Nephron progenitor cell (in vitro differentiated cells): ENCODE measurements at regions not wholly inside any gene's neighbourhood (a gene's known extent, or its start where the extent isn't known, plus 50 kb on each side); places are given as distances from the start of the nearest gene placed in this dataset.

Experiments
- DNase-seq: peaks from one replicate; pipeline ENCODE4 v3.0.0; 2021
- H3K27ac Mint-ChIP-seq: 2 replicates; pipeline ENCODE4 v1.8.0; 2021; ENCODE audit warnings: mild to moderate bottlenecking, moderate library complexity, mixed read lengths
- H3K27me3 Mint-ChIP-seq: 2 replicates; pipeline ENCODE4 v1.8.0; 2021; ENCODE audit warnings: mild to moderate bottlenecking, low read depth, mixed read lengths; ENCODE audit not compliant: poor library complexity
- H3K36me3 Mint-ChIP-seq: 2 replicates; pipeline ENCODE4 v1.8.0; 2021; ENCODE audit warnings: low read depth, mixed read lengths
- H3K4me1 Mint-ChIP-seq: 2 replicates; pipeline ENCODE4 v1.8.0; 2021; ENCODE audit warnings: mixed read lengths
- H3K4me3 Mint-ChIP-seq: 2 replicates; pipeline ENCODE4 v1.8.0; 2021; ENCODE audit warnings: mild to moderate bottlenecking, moderate library complexity, mixed read lengths
- H3K9me3 Mint-ChIP-seq: 2 replicates; pipeline ENCODE4 v1.8.0; 2021; ENCODE audit warnings: mild to moderate bottlenecking, moderate library complexity, mixed read lengths
- TF ChIP-seq, protein P1 (sequence below): fragments of 200-600 bp; sonication (generic); IDR thresholded peaks from 2 replicates; pipeline ENCODE4 v1.5.0; 2021; ENCODE audit warnings: antibody characterized with exemption

DNA sequence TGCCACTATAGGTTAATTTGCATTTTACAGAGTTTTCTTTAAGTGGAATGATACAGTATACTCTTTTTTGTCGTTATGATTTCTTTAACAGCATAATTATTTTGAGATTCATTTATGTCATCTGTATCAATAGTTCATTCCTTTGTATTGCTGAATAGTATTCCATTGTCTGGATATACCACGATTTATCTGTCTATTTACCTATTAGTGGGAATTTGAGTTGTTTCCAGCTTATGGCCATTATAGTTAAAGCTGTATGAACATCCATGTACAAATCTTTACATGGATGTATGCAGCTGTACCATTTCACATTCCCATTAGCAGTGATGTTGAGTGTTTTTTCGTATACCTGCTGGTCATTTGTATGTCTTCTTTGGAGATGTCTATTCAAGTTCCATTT, 163.9 kb downstream of the ETNK1 start:
- Mint-ChIP-seq H3K4me1 (no peaks in the 10 kb centered on the region), H3K27ac (no peak overlapping the region), H3K4me3 (no peak overlapping the region), H3K27me3 (peaks cover 3% of the 10 kb centered on the region), H3K9me3 (peaks cover 8% of the 10 kb centered on the region), H3K36me3 (no peaks in the 10 kb centered on the region)
- TF ChIP-seq, protein P1, sequence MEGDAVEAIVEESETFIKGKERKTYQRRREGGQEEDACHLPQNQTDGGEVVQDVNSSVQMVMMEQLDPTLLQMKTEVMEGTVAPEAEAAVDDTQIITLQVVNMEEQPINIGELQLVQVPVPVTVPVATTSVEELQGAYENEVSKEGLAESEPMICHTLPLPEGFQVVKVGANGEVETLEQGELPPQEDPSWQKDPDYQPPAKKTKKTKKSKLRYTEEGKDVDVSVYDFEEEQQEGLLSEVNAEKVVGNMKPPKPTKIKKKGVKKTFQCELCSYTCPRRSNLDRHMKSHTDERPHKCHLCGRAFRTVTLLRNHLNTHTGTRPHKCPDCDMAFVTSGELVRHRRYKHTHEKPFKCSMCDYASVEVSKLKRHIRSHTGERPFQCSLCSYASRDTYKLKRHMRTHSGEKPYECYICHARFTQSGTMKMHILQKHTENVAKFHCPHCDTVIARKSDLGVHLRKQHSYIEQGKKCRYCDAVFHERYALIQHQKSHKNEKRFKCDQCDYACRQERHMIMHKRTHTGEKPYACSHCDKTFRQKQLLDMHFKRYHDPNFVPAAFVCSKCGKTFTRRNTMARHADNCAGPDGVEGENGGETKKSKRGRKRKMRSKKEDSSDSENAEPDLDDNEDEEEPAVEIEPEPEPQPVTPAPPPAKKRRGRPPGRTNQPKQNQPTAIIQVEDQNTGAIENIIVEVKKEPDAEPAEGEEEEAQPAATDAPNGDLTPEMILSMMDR, result no peak
- DNase-seq, result no peak

DNA sequence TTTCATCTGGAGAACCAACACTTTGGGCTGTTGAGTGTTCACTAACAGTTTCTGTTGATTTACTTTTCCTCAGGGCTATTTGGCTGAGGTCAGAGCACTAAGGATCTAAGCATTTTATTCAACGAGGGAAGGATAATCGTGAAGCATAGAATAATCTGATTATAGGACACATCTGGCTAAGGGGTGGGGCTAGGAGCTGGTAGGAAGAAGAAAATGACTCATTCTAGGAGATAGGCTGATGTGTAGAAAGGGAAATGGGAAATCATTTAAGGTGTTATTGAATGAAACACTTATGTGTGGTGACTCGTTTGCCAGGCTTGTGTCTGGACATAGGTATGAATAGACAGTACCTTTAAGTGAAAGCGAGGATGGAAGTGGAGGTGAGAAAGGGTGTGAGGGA, 167.2 kb downstream of the ETNK1 start:
- no peak for DNase-seq
- TF ChIP-seq, protein P1, result no peak
- peaks cover 3% of the 10 kb centered on the region for H3K27me3 Mint-ChIP-seq
- peaks cover 3% of the 10 kb centered on the region for H3K4me1 Mint-ChIP-seq
- H3K36me3 Mint-ChIP-seq, result no peaks in the 10 kb centered on the region
- H3K4me3 Mint-ChIP-seq, result no peak overlapping the region
- H3K9me3 Mint-ChIP-seq, result peaks cover 8% of the 10 kb centered on the region
- no peak overlapping the region for H3K27ac Mint-ChIP-seq

DNA sequence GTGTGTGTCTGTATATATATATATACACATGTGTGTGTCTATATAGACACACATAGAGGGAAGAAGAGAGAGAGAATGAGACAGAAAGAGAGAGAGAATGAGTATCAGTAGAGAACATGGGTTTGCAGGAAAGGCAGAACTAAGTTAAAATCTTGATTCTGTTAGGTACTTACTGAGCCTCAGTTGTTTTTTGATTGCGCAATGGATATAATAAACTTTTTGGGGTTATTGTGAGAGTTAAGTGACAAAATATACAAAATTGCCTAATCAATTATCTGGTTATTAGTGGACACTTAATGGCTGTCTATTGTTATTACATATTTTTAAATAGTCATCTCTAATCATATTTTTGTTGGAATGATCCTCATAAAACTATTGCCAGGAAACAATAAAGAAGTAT, 169.0 kb downstream of the ETNK1 start:
- H3K4me3 Mint-ChIP-seq, result no peak overlapping the region
- TF ChIP-seq, protein P1, result no peak
- no peak overlapping the region for H3K27ac Mint-ChIP-seq
- H3K36me3 Mint-ChIP-seq, result no peaks in the 10 kb centered on the region
- no peak for DNase-seq
- peaks cover 4% of the 10 kb centered on the region for H3K9me3 Mint-ChIP-seq
- no peaks in the 10 kb centered on the region for H3K27me3 Mint-ChIP-seq
- peaks cover 7% of the 10 kb centered on the region for H3K4me1 Mint-ChIP-seq

DNA sequence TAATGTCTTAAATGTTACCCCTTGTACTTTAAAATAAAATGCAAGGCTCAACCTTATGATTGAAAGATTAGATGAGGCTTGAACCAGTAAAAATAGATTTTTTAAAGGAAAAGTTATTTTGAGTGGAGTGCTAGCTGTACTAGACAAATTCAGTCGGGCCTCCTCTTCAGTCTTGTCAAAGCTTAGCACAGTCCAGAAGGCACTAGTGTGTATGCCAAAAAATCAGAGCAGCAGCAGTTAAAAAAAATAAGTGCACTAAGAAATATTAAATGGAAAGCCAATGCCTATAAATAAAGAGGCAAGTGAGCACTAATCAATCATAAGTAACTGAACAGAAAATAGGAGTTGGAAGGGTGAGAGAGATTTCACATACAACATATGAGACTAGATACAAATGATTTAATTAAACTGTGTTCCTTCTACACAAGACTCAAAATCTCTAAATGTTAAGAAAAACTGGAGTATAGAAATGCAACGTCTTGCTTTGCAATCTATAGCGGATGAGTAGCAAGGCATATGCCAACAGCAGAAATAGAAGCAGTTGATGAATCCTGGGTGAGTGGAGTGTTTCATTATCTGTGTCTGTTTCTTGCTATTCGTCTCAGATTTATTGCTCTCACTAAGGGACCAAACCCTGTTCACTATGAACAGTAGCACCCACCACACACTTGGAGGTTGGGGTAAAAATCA, 172.1 kb downstream of the ETNK1 start:
- H3K27me3 Mint-ChIP-seq, result no peaks in the 10 kb centered on the region
- H3K4me3 Mint-ChIP-seq, result no peak overlapping the region
- no peak for DNase-seq
- TF ChIP-seq, protein P1, result no peak
- H3K4me1 Mint-ChIP-seq, result peaks cover 7% of the 10 kb centered on the region
- no peaks in the 10 kb centered on the region for H3K36me3 Mint-ChIP-seq
- no peak overlapping the region for H3K27ac Mint-ChIP-seq
- no peaks in the 10 kb centered on the region for H3K9me3 Mint-ChIP-seq

DNA sequence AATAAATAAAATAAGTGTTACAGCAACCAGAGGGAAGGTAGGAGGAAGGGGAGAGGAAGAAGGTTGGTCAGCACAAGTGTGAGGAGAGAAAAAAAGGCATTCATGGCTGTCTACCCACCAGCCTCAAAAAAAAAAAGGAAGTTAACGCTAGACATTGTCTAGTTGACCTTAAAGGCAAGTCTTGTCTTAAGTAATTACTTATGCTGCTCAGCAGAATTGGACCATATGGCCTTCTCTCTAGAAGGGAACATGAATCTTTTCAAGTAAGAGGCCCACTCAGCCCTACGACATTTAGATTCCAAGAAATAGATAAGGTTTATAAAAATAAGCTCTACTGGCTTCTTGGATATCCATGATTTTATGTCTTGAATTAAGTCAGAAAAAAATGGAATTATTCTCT, 172.7 kb downstream of the ETNK1 start:
- Mint-ChIP-seq H3K4me3 (no peak overlapping the region), H3K27me3 (no peaks in the 10 kb centered on the region), H3K4me1 (peaks cover 7% of the 10 kb centered on the region), H3K36me3 (no peaks in the 10 kb centered on the region), H3K9me3 (no peaks in the 10 kb centered on the region), H3K27ac (no peak overlapping the region)
- DNase-seq, result no peak
- TF ChIP-seq, protein P1, result no peak

DNA sequence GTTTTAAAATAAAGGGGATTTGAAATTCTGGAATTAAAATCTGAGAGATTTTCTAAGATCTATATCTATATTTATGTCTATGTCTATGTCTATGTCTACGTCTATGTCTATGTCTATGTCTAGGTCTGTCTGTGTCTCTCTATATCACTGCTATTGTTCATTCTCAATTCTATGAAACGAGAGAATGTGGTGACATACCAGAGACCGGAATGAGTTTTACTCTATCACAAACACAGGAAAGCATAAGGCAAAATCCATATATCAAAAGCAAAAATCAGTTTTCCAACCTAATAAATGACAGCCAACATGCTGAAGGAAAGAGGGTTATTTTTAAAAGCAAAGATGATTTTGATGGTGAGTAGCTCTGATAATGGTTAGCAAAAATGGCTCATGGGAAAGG, 173.1 kb downstream of the ETNK1 start:
- Mint-ChIP-seq H3K27me3 (no peaks in the 10 kb centered on the region), H3K9me3 (no peaks in the 10 kb centered on the region), H3K36me3 (no peaks in the 10 kb centered on the region), H3K27ac (no peak overlapping the region), H3K4me1 (peaks cover 7% of the 10 kb centered on the region), H3K4me3 (no peak overlapping the region)
- no peak for DNase-seq
- TF ChIP-seq, protein P1, result no peak
